Endometrium (tissue), 2 donors: ENCODE measurements at regions not wholly inside any gene's neighbourhood (a gene's known extent, or its start where the extent isn't known, plus 50 kb on each side); places are given as distances from the start of the nearest gene placed in this dataset.

ENCODE experiments used
- FAIRE-seq: peaks from 2 replicates; lab custom pipeline; 2012; peaks lifted over from hg19 to GRCh38; lab: Jason Lieb, UNC
- donor health status: control.
- donor health status: control.

DNA sequence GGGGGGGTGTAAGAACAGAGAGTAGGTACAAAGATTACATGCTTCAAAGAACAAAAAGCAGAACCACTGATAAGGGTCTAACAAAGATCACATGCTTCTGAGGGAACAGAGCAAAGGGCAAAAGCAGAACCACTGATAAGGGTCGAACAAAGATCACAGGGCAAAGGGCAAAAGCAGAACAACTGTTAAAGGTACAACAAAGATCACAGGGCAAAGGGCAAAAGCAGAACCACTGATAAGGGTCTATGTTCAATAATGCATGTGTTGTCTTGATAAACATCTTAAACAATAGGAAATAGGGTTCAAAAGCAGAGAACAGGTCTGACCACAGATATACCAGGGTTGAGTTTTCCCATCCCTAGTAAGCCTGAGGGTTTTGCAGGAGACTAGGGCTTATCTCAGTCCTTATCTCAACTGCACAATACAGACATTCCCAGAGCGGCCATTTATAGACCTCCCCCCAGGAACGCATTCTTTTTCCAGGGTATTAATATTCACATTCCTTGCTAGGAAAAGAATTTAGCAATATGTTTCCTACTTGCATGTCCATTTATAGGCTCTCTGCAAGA lies 81.9 kb upstream of the PGR start:
- FAIRE-seq = no peak

DNA sequence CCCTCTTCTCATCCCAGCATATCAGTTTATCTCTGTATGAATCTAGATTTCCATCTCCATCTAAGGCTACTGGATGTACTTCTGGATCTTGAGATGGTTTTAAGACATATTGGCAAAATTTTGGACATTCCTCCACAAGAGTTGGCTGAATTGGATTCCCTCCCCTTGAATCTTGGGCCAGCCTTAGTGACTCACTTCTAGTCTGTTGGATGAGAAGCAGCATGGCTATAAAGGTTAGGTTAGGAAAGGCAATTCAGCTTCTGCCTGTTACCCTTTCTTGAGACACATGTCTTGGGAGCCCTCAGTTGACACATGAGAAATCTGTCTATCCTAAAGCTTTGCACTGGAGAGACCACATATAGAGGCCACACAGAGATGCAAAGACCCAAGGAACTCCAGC lies 73.0 kb upstream of the PGR start:
- no peak for FAIRE-seq

DNA sequence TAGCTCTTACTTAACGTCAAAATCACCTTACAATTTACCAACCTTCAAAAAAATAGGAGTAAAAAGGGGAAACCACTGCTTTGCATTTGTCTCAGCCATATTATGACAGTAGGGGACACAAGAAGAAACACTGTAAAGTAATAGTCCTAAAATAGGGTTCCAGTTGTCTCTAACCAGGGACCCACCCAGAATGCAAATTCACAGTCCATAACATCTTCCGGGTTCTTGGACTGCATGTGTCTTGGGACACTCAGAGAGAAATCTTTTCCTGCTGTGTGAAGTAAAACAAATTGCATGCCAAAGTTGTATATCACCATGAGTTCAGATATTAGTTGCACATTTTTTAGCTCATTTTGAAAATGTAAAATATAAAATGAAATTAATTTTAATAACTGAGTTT lies 69.8 kb upstream of the PGR start:
- no peak for FAIRE-seq

DNA sequence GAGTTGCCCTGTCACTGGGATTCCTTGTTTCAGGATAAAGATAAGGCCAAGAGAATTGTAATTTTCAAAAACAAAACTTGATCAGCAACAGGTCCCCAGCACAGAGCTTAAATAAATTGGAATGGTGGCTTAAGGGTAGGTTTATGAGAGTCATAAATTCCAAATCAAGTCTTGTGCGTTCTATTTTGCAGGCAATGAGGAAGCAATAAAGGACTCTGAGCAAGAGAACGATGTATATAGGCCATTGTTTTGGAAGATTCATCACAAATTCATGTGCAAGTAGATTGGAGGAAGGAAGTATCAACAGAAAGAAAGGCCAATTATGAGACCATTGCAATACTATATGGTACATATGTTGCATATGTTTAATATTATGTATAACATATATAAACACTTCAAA lies 65.7 kb upstream of the PGR start:
- FAIRE-seq = no peak

DNA sequence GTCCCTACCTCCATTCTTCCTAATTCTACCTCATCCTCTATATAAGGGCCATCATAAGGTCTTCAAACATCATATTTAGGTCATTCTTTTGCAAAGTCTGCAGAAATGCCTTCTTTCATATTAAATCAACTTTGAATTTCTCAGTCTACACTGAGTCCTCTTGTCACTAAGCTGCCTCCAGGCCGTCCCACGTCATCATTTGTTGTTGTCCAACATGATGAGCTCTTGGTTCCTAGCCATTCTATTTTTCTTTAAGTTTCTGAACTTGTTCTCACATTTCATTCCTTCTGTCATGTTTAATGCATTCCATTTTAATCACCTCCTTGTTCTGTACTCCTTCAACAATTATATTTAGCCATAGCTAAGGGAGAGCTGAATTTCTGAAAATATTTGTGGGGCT lies 59.2 kb upstream of the PGR start:
- FAIRE-seq = no peak

DNA sequence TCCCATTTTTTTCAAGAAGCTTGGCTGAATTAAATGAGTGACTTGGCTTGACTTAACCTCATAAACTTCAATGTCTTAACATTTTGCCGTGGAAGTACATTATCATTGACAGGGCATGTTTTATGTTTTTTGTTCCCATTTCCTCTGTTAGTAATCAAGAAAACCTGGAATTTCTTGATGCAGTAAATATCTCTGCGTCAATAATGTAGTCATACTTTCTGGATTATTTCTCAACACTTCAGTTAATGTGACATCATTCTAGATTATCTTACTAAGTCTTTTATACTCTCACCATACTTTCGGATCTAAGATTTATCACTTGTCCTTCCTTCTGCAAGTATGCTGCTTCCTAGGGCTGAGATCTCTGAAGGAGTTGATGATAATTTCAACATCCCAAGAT lies 58.6 kb upstream of the PGR start:
- FAIRE-seq = peak; percentile 12

DNA sequence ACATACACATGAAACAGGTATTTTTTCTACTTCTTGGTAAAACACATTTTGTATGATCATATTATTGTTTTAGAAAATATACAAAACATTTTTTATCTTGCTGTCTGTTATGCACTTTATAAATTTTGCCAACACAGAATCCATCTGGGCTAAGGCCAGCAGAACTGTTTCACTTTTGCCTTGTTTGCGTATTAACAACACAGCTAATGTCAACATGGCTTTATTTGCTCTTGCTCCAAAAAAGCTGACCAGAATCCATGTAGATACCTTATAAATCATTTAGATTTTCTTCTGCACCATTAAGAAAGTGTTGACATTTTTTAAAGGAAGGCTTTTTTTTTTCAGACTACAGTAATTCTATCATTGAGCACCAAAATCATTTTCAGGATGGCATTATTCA lies 58.1 kb upstream of the PGR start:
- FAIRE-seq = peak; percentile 91

DNA sequence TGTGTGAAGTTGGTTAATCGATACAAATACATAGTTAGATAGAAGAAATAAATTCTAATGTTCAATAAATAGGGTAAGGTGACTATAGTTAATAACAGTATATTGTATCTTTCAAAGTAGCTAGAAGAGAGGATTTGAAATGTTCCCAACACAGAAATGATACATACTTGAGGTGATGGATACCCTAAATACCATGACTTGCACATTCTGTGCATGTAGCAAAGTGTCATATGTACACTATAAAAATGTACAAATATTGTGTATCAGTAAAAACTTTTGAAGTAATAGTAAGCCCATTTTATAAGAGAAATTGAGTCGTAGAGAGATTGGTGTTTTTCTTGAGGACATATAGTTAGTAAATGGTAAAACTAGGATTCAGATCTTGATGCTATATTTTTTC lies 56.4 kb upstream of the PGR start:
- FAIRE-seq = no peak

DNA sequence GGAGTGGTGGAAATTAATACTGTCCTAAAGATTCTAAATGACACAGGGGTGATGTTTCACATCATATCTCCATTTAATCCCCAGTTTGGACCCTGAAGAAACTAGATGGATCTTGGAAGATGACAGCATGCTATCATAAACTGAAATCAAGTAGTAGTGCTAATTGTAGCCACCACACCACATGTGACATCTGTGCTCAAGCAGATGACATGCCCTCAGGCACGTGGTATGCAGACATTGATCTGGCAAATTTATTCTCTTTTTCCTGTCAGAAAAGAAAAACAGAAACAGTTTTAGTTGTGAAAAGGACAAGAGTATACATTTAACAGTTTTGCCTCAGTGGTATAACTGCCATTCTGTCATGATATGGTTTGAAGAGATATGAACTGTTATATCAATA lies 52.9 kb upstream of the PGR start:
- no peak for FAIRE-seq

DNA sequence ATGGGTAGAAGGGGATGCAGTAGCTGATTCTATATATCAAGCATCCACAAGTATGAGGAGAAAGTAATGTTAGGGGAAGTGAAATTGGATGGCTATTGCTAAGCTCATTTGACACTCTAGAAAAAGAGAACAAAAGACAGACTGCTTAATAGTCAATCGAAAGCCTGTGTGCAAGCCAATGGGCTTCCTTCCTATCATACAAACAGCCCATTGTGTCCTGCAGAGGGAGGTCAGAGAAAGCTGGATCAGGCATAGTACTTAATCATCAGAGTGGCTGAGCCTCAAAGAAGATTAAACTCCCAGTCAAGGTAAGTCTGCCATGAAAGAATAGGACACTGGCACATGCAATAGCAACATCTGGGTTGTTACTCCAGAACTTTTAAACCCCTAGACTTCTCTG lies 50.9 kb upstream of the PGR start:
- FAIRE-seq = no peak
